ENCODE measurements at regions not wholly inside any gene's neighbourhood (a gene's known extent, or its start where the extent isn't known, plus 50 kb on each side); places are given as distances from the start of the nearest gene placed in this dataset.
"Not testable (repeated sequence)": the region's sequence is repeated elsewhere in the genome, so short reads cannot be mapped to it uniquely, and the experiment has no call there.

GRCh38 chr5:130501151-130501865 lies 597.0 kb downstream of the CHSY3 start:
- DNase-seq (ENCODE audit: low read depth, low spot score), result no peak

GRCh38 chr5:130500495-130500894 lies 596.2 kb downstream of the CHSY3 start:
- DNase-seq (ENCODE audit: low read depth, low spot score), result not testable (repeated sequence)

GRCh38 chr5:130496215-130496614 lies 592.0 kb downstream of the CHSY3 start:
- no peak for DNase-seq (ENCODE audit: low read depth, low spot score)

GRCh38 chr5:130488252-130488651 lies 584.0 kb downstream of the CHSY3 start:
- no peak for DNase-seq (ENCODE audit: low read depth, low spot score)

- no peak for DNase-seq (ENCODE audit: low read depth, low spot score)
These were observed 575.0 kb downstream of the CHSY3 start for GRCh38 chr5:130479045-130479804.

- DNase-seq (ENCODE audit: low read depth, low spot score), result no peak
These were observed 572.1 kb downstream of the CHSY3 start for GRCh38 chr5:130476325-130476724.

DNA sequence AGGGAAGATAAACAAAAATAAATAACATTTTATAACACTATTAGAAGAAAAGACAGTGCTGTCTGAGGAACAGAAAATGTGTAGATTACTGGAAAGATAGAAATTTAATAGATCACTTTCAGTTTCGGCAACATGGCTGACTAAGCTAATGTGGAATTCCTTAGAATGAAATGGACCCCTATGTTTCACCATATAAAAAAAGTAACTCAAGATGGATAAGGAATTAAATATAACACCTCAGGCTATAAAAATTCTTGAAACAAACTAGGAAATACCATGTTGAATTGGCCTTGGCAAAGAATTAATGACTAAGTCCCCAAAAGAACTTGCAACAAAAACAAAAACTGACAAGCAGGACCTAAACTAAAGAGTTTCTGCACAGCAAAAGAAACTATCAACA lies 558.3 kb downstream of the CHSY3 start:
- no peak for DNase-seq (ENCODE audit: low read depth, low spot score)

DNA sequence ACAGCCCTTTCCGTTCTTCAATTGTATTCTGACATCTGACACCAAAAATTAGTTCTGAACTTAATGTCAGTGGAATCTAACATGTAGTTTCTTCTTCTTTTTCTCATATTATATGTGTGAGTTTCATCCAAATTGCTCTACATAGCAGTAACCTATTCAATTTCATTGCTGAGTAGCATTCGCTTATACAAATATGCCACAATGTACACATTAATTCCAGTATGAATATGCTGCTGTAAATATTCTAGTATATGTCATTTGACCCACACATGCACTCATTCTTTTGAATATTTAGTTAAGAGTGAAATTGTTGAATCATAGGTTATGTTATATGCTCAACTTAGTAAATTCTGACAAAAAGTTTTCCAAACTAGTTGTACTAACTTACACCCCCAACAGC lies 550.9 kb downstream of the CHSY3 start:
- no peak for DNase-seq (ENCODE audit: low read depth, low spot score)

- no peak for DNase-seq (ENCODE audit: low read depth, low spot score)
These were observed 548.5 kb downstream of the CHSY3 start for GRCh38 chr5:130452744-130453143.

DNA sequence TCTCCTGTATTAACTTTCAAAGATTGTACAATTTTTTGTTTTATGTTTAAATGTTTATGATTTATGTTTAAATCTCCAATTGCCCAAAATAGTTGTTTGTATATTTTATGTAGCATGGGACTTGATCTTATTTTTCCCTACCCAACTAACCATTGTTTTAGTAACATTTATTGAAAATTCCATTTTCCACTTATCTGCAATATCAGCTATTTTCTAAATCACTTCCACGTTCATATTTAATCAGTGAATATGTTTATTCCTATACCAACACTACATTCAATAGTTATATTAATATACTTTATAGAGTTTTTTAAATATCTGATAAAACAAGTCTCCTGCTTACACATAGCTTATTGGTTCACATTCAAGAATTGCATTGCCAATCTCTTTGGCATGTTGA lies 532.2 kb downstream of the CHSY3 start:
- DNase-seq (ENCODE audit: low read depth, low spot score), result no peak

DNA sequence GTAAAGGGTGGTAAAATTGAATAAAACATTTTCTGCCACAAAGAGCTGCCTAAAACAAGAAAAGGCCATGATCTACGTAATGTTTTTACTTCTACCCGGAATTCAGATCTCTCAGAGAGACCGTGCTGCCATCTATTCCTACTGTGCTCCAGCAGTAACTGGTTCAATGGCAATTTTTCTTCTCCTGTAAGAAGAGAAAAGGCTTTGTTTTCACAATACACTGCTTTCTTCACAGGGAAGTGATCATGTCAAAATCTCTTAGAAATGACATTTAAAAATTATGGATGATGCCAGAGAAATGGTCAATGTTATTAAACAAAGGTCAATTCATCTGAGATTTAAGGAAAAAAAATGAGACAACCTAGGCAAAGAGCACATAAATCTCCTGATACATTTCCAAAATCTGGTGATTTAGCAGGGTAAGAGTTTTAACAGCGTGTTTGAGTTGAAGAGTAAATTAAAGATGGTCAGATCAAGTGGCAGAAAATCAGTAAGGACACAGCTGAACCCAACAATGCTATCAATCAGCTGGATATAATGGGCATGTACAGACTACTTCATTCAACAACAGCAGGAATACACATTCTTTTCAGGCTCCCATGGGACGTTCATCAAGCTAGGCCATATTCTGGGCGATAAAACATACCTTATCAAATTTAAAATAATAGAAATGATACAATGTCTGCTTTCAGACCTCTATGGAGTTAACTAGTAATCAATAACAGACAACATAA lies 523.1 kb downstream of the CHSY3 start:
- DNase-seq (ENCODE audit: low read depth, low spot score), result no peak

DNA sequence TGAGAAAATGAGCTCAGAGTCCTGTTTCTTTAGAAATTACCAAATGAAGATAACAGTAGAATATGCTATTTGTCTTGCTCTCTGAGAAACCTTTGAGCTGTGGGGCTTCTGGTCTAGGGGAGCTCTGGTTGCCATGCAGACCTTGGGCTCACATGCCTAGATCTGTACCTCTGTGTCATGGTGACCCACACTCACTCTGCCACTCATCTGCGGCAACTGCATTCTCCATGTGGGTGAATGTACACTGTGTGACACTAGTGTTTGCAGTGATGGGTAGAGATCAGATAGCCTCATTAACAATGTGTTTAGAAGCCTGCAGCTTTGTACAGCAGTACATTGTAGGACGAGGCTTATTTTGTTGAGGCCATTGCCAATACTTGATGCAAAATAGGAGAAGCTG lies 521.2 kb downstream of the CHSY3 start:
- DNase-seq (ENCODE audit: low read depth, low spot score), result no peak

GRCh38 chr5:130424341-130424740 lies 520.1 kb downstream of the CHSY3 start:
- DNase-seq (ENCODE audit: low read depth, low spot score), result no peak

- DNase-seq (ENCODE audit: low read depth, low spot score), result no peak
These were observed 498.6 kb downstream of the CHSY3 start for GRCh38 chr5:130402906-130403305.

- no peak for DNase-seq (ENCODE audit: low read depth, low spot score)
These were observed 495.8 kb downstream of the CHSY3 start for GRCh38 chr5:130400091-130400490.

DNA sequence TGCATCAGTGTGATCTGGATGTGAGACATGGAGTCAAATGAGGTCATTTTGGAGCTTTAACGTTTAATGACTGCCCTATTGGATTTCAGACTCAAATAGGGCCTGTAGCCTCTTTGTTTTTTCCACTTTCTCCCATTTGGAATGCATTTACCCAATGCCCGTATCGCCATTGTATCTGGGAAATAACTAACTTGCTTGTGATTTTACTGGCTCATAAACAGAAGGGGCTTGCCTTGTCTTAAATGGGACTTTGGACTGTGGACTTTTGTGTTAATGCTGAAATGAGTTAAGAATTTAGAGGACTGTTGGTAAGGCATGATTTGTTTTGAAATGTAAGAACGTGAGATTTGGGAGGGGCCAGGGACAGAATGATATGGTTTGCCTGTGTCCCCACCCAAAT lies 494.6 kb downstream of the CHSY3 start:
- no peak for DNase-seq (ENCODE audit: low read depth, low spot score)

DNA sequence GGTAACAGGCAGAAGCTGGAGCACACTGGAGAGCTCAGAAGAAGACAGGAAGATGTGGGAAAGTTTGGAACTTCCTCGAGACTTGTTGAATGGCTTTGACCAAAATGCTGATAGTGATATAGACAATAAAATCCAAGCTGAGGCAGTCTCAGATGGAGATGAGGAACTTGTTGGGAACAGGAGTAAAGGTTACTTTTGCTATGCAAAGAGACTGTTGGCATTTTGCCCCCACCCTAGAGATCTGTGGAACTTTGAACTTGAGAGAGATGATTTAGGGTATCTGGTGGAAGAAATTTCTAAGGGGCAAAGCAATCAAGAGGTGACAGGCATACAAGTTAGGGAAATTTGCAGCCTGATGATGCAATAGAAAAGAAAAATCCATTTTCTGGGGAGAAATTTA lies 493.5 kb downstream of the CHSY3 start:
- not testable (repeated sequence) for DNase-seq (ENCODE audit: low read depth, low spot score)

- no peak for DNase-seq (ENCODE audit: low read depth, low spot score)
These were observed 492.9 kb downstream of the CHSY3 start for GRCh38 chr5:130397132-130397531.

DNA sequence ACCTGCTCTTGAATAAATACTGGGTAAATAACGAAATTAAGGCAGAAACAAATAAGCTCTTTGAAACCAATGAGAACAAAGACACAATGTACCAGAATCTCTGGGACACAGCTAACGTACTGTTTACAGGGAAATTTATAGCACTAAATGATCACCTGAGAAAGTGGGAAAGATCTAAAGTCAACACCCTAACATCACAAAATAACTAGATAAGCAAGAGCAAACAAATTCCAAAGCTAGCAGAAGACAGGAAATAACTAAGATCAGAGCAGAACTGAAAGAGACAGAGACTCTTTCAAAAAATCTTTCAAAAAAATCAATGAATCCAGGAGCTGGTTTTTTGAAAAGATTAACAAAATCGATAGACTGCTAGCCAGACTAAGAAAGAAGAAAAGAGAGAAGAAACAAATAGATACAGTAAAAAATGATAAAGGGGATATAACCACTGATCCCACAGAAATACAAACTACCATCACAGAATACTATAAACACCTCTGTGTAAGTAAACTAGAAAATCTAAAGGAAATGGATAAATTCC lies 487.5 kb downstream of the CHSY3 start:
- DNase-seq (ENCODE audit: low read depth, low spot score), result not testable (repeated sequence)

GRCh38 chr5:130386155-130386554 lies 481.9 kb downstream of the CHSY3 start:
- DNase-seq (ENCODE audit: low read depth, low spot score), result no peak

DNA sequence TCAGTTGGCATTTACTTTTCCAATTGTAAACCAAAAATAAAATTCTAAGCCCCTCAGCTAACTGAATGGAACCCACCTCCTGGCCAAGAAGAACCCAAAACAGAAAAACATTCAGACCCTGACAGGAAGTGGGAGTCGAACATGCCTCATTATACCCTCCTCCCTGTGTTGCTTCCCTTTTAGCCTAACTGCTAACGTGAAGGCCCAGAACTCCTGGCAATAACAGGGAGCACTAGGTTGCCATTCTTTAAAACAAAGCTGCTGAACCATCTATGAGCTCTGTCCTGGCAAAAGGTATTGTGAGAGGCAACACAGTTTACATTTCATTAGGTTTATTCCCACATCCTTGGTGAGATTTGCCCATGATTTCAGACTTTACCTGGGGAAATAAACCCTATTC lies 481.4 kb downstream of the CHSY3 start:
- DNase-seq (ENCODE audit: low read depth, low spot score), result no peak

- DNase-seq (ENCODE audit: low read depth, low spot score), result peak; percentile 3
These were observed 461.7 kb downstream of the CHSY3 start for GRCh38 chr5:130365956-130366355.

Measured in pulmonary artery endothelial cell (primary cell).